Inflammatory macrophage (primary cell): ENCODE measurements at regions not wholly inside any gene's neighbourhood (a gene's known extent, or its start where the extent isn't known, plus 50 kb on each side); places are given as distances from the start of the nearest gene placed in this dataset.
"Not testable (repeated sequence)": the region's sequence is repeated elsewhere in the genome, so short reads cannot be mapped to it uniquely, and the experiment has no call there.

ENCODE experiments used
- DNase-seq, 2 donors: peaks; one replicate each; pipeline ENCODE4 v3.0.0-alpha.2; 2020 to 2022

DNA sequence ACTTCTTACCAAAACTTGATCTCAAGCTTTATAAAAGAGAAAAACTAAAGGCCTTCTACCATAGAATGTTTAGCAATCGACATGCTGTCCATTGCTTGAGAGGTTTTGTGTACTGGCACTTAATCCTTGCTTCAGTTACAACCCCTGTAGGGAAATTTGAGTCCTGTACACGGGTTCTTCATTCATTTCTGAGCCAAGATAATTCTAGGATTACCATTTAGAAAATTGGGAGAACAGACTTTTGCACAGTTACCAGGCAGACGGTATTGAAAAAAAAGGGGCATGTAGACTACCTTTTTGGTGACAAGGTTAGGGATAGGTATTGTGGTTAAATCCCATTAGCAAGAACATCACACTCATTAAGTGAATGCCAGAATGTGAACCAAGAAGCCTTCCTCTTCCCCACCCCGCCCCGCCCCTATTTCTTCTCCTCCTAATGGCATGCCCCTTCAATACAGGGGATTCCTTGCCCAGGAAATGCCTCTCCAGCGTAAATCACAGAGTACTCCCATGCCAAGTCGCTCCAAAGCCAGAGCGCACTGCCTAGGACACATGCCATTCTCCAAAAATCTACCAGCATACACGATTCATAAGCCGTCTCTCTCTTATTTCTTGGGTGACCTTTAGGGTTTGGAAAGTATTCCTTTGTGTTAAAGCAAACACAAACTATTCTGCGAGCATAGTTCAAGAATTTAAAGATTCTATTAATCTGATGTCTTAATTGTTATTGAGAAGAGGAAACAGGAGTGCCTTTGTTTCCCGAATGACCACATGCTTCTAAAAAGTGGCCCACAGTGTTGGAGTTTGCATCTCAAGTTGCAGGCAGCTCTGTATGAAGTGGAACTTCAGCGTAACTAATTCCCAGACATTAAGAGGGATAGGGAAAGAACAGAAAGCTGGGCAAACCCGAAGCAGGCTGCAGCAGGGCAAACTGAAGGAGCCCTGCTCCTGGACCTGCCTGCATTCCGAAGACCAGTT, 164.0 kb upstream of the NR2F2 start:
- no peak for DNase-seq

DNA sequence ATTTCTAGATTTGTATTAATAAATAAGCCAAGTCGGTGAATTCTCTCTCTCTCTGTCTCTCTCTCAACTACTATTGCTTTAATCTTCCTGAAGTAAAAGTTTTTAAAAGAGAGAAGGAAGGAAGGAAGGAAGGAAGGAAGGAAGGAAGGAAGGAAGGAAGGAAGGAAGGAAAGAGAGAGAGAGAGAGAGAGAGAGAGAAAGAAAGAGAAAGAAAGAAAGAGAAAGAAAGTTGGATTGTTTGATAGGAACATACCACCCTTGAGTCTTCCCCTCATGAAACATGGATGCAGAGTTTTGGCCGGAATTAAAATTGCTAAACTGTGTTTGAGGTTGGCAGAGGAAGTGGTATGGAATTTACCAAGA, 159.9 kb upstream of the NR2F2 start:
- DNase-seq: not testable (repeated sequence)

DNA sequence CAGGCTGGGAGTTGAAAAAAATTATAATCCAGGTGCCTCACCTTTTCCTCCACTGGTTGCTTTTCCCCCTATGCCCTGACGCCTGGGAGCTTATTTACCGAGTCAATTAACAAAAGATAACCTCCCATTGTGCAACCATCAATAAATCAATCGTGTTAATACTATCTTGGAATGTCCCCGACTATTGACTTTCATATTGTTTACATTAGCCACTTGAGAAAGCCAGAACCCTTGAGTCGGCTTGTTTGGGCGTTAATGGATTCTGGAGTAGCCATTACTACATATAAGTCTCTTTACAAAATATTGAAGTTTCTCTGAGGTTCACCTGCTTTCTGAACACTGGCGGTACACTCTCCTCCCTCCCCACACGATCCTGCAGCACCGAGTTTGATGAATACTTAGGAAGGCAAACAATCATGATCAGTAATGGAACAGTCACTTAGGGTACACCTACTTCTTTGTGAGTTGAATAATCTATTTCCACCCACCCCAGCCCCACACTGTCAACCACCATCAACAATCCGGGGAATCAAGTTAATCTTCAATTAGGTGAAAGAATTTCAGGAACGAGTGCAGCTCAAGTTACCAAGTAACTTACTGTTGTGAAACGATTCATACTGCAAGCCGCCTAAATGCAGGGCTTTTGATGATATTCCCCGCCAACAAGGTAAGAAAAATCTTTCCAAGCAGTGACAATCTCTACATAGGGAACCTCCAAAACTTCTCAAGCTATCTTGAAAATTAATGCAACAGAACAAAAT, 159.3 kb upstream of the NR2F2 start:
- DNase-seq: no peak

DNA sequence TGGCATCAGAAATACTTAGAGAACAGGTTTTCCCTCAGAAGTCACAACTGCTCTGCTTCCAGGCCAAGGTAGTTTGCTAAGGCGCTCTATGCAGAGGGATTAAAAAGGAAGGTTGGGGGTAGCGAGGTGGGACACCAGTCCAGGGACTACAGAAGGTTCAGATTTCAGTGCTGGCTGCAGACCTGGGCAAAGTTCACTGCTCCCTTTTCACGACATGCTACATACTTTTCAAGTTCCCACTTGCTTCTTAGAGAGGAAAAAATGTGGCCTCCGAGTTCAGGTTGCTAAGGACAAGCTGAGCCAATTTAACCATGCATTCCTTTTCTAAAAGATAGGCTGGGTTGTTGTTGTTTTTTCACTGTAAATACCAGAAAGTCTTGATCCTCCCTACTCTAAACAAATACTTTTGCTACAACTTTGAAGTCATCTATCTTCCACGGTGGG, 158.6 kb upstream of the NR2F2 start:
- DNase-seq: no peak

- no peak for DNase-seq
Observed at GRCh38 chr15:96172417-96172816, 158.1 kb upstream of the NR2F2 start.

GRCh38 chr15:96176831-96177230, 153.7 kb upstream of the NR2F2 start:
- no peak for DNase-seq

DNA sequence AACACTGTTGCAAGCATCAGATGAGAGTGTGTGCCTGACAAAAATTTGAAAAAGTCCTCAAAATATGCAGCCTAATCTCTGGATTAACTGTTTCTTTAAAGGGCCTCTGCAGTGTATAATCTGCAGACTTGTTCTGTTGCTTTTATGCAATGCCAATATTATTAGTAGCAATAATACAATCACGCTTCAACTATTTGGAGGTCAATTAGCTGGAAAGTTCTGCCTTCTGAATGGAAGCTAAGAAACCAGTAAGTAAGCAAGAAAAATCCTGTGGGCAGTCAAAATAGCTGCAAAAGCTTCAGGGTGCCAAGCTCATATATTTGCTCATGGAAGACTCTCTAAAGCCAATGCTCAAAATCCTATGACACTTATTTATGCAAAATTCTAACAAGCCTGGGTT, 153.2 kb upstream of the NR2F2 start:
- DNase-seq: no peak

- no peak for DNase-seq
Observed at GRCh38 chr15:96180087-96180748, 150.3 kb upstream of the NR2F2 start.

DNA sequence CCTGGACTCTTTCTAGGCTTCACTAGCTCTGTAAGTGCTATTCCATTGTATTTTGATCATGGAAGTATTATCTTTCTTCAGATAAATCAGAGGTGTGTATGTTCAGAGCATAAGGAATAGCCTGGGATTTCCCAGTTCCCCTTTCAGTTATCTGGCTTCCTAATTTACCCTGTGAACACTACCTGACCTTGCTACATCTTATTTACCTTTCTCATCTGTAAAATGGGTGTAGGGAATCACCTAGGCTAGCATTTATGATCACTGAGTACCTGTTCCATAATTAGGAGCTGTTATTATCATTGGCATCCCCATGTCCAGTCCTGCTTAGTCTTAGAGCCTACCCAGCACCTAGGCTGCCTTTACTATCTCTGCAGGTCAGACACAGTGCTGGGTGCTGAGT, 149.3 kb upstream of the NR2F2 start:
- DNase-seq: no peak

GRCh38 chr15:96181873-96182301, 148.6 kb upstream of the NR2F2 start:
- no peak for DNase-seq

GRCh38 chr15:96182736-96183513, 147.6 kb upstream of the NR2F2 start:
- no peak for DNase-seq

DNA sequence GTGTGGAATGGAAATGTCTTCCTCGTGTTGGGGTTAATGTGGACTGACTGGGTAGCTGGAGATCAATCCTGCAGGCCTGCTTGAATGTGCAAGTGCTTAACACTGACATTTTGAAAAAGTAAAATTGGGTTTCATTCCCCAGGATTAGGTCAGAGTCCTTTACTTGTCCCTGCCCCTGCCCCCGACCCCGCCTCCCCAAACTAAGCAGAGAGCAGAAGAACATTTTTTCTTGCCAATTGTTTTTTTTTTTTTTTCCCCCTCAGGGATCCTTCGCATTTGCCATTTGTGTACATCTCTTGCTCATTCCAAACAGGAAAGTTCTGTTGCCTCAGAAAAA, 147.0 kb upstream of the NR2F2 start:
- DNase-seq: no peak

- DNase-seq: no peak
Observed at GRCh38 chr15:96183867-96184266, 146.6 kb upstream of the NR2F2 start.

DNA sequence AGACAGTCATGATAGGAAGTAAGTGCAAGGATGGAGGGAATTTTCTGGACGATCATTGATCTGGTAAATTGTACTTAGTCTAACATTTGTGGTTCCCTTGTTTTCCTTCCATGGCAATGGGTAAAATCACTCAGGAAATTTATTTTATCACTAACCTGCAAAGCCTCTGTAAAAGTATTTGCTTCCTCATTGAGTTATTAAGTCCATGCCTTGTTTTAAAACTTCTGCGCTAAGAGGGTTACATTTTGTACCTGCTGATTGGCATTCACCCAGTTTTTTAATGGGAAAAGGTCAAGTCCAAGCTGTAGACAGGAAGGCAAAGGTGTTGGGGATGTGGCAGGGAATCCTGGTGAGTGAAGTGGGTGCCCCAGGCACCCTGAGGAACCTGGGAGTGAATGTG, 146.2 kb upstream of the NR2F2 start:
- DNase-seq: no peak

DNA sequence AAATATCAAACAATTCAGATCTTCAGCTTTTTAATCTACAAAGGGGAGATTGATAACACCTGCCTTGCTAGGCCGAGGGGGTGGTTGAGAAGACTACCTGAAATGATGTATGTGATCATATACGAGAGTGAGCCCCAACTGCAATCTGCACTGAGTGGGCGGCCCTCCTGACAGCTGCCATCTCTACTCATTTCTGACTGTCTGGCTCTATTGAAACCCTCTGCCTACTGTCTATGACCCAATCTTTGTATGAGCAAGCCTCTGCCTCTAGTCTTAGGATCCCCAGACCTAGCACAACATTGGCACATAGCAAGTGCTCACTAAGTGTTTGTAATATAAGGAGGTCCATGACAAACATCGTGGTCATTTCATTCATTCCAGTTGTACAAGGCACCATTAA, 144.4 kb upstream of the NR2F2 start:
- DNase-seq: no peak

GRCh38 chr15:96187341-96188305, 142.9 kb upstream of the NR2F2 start:
- DNase-seq: no peak

GRCh38 chr15:96197721-96198120, 132.8 kb upstream of the NR2F2 start:
- DNase-seq: no peak

- no peak for DNase-seq
Observed at GRCh38 chr15:96199111-96199510, 131.4 kb upstream of the NR2F2 start.

- no peak for DNase-seq
Observed at GRCh38 chr15:96200357-96200967, 130.0 kb upstream of the NR2F2 start.

DNA sequence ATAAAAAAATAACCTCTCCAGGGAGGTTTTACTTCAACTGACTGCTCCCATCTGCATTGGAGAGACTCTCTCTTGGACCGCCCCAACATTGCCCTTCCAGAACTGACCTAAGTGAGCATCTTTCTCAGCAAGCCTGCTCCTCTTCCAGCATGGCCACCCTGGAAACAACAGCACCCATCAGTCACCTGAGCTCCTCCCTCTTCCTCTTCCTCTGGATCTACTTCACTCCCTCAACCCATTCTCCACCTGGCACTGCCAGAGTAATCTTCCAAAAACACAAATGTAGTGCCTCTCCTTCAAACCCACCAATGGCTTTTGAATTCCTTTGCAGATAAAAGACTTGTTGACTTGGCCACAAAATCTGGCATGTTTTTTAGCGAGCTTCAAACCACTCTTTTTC, 128.8 kb upstream of the NR2F2 start:
- DNase-seq: no peak

DNA sequence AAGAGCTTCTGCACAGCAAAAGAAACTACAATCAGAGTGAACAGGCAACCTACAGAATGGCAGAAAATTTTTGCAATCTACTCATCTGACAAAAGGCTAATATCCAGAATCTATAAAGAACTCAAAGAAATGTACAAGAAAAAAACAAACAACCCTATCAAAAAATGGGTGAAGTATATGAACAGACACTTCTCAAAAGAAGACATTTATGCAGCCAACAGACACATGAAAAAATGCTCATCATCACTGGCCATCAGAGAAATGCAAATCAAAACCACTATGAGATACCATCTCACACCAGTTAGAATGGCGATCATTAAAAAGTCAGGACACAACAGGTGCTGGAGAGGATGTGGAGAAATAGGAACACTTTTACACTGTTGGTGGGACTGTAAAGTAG, 124.9 kb upstream of the NR2F2 start:
- DNase-seq: not testable (repeated sequence)
